ENCODE measurements at regions not wholly inside any gene's neighbourhood (a gene's known extent, or its start where the extent isn't known, plus 50 kb on each side); places are given as distances from the start of the nearest gene placed in this dataset.

DNA sequence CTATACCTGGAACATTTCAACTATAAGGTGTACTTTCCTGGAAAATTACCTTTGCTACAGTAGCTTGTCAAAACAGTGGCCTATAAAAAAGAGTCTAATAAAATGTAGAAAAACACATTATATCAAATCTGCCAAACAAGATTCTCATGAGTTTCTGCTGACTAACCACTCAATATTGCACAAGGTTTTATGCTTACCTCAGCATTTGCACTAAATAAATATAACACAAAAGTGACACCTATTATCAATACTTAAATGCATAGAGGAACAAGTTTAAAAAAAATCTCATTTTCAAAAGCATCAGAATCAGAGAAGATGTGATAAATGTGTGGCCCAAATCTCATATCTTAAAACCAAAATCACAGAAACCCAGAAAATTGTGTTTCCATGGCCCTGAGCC is 281.4 kb downstream of the RSL24D1 start:
- Mint-ChIP-seq H3K27ac (no peak overlapping the region), H3K4me3 (ENCODE audit: low read depth) (no peak overlapping the region), H3K27me3 (ENCODE audit: low read depth) (no peaks in the 10 kb centered on the region), H3K4me1 (ENCODE audit: low read depth) (no peaks in the 10 kb centered on the region), H3K9me3 (no peaks in the 10 kb centered on the region), H3K36me3 (ENCODE audit: low read depth) (no peaks in the 10 kb centered on the region)
- intact Hi-C loops (cut with micrococcal nuclease), result no loop called here
- DNase-seq (ENCODE audit: low spot score), result no peak

DNA sequence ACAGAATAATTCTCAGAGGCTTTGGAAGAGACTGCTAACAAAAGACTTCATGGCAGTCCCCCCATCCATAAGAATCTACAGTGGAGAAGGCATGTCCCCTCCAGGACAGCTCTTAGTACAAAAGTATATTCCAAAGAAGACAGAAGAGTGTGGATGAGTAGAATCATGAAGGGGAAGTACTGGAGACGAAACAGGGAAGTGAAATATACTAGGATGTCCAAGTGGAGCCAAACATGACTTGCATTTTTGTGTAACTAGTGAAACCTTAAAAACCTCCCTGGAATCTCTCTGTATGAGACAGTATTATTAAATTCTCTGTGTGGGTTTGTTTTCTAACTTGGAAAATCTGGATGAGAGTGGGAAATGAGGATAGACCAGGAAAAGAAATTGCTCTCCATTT is 312.4 kb downstream of the RSL24D1 start:
- no peak for DNase-seq (ENCODE audit: low spot score)

DNA sequence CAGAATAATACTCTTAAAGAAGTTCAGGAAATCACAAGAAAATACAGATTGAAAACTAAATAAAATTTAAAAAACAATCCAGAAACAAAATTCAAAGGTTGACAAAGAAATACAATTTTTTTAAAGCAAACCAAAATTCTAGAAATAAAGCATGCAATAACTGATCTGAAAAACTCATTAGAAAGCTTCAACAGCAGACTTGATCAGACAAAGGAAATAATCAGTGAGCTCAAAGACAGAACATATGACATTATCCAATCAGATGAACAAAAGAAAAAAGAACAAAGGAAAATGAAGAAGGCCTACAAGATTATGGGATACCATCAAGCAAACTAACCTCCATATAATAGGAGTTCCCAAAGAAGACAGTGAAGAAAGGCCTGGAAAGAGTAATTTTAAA is 336.8 kb downstream of the RSL24D1 start:
- Mint-ChIP-seq H3K4me1 (ENCODE audit: low read depth) (no peaks in the 10 kb centered on the region), H3K27me3 (ENCODE audit: low read depth) (no peaks in the 10 kb centered on the region), H3K9me3 (peaks cover 27% of the 10 kb centered on the region), H3K27ac (no peak overlapping the region), H3K36me3 (ENCODE audit: low read depth) (no peaks in the 10 kb centered on the region), H3K4me3 (ENCODE audit: low read depth) (no peak overlapping the region)
- no peak for DNase-seq (ENCODE audit: low spot score)
- intact Hi-C loops (cut with micrococcal nuclease), result no loop called here

More for the DNA sequence above, 312.4 kb downstream of the RSL24D1 start:
- Mint-ChIP-seq H3K36me3 (ENCODE audit: low read depth) (no peaks in the 10 kb centered on the region), H3K4me3 (ENCODE audit: low read depth) (no peak overlapping the region), H3K27me3 (ENCODE audit: low read depth) (no peaks in the 10 kb centered on the region), H3K27ac (no peak overlapping the region), H3K4me1 (ENCODE audit: low read depth) (no peaks in the 10 kb centered on the region), H3K9me3 (peaks cover 25% of the 10 kb centered on the region)
- intact Hi-C loops (cut with micrococcal nuclease), result no loop called here

DNA sequence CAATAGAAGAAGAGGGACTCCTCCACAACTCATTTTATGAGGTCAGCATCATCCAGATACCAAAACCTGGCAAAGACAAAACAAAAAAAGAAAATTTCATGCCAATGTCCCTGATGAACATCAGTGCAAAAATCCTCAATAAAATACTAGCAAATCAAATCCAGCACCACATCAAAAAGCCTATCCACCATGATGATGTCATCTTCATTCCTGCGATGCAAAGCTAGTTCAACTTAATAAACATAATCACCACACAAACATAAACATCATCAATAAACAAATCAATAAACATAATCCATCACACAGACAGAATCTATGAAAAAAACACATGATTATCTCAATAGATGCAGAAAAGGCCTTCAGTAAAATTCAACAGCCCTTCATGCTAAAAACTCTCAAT is 342.1 kb downstream of the RSL24D1 start:
- H3K27ac Mint-ChIP-seq, result no peak overlapping the region
- no peaks in the 10 kb centered on the region for H3K36me3 Mint-ChIP-seq (ENCODE audit: low read depth)
- no peaks in the 10 kb centered on the region for H3K4me1 Mint-ChIP-seq (ENCODE audit: low read depth)
- H3K4me3 Mint-ChIP-seq (ENCODE audit: low read depth), result no peak overlapping the region
- no peaks in the 10 kb centered on the region for H3K27me3 Mint-ChIP-seq (ENCODE audit: low read depth)
- intact Hi-C loops (cut with micrococcal nuclease), result no loop called here
- DNase-seq (ENCODE audit: low spot score), result no peak
- H3K9me3 Mint-ChIP-seq, result peaks cover 34% of the 10 kb centered on the region

DNA sequence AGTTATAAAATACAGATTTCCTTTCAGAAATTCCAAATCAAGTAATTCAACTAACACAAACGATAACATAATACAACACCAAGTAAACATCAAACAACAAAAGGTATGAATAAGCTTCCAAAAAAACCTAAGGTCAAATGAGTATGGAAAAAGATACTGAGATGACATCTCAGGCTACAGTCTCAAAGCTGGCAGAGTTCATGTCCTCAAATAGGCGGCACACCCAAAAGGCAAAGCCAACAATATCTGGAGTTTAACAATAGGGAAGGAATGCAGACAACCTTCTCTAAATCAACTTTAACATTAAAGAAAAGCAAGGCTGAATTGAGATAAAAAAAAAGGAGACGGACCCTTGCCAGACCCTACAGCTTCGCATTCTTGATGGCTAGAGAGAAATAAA is 346.6 kb downstream of the RSL24D1 start:
- Mint-ChIP-seq H3K36me3 (ENCODE audit: low read depth) (no peaks in the 10 kb centered on the region), H3K4me3 (ENCODE audit: low read depth) (no peak overlapping the region), H3K27ac (no peak overlapping the region), H3K27me3 (ENCODE audit: low read depth) (no peaks in the 10 kb centered on the region), H3K9me3 (peaks cover 20% of the 10 kb centered on the region), H3K4me1 (ENCODE audit: low read depth) (no peaks in the 10 kb centered on the region)
- DNase-seq (ENCODE audit: low spot score), result no peak
- intact Hi-C loops (cut with micrococcal nuclease), result no loop called here

DNA sequence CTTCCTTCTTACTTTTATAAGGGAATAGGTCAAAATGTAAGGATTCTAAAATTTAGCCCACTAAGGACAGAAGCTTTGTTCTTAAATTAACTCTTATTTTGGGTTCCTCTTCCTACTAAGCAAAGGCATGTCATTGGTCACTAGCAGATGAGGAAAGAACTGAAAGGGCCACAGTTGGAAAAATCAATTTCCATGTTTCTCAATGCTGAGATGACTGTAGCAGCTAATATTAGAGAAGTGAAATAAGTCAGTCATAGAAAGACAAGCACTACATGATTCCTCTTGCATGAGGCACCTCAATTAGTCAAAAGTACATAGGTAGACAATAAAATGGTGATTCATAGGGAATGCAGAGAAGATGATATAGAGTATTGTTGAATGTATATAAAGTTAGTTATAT is 353.7 kb downstream of the RSL24D1 start:
- H3K27me3 Mint-ChIP-seq (ENCODE audit: low read depth), result peaks cover under 1% of the 10 kb centered on the region
- intact Hi-C loops (cut with micrococcal nuclease), result no loop called here
- no peaks in the 10 kb centered on the region for H3K9me3 Mint-ChIP-seq
- no peaks in the 10 kb centered on the region for H3K36me3 Mint-ChIP-seq (ENCODE audit: low read depth)
- no peak for DNase-seq (ENCODE audit: low spot score)
- H3K27ac Mint-ChIP-seq, result no peak overlapping the region
- no peak overlapping the region for H3K4me3 Mint-ChIP-seq (ENCODE audit: low read depth)
- no peaks in the 10 kb centered on the region for H3K4me1 Mint-ChIP-seq (ENCODE audit: low read depth)

DNA sequence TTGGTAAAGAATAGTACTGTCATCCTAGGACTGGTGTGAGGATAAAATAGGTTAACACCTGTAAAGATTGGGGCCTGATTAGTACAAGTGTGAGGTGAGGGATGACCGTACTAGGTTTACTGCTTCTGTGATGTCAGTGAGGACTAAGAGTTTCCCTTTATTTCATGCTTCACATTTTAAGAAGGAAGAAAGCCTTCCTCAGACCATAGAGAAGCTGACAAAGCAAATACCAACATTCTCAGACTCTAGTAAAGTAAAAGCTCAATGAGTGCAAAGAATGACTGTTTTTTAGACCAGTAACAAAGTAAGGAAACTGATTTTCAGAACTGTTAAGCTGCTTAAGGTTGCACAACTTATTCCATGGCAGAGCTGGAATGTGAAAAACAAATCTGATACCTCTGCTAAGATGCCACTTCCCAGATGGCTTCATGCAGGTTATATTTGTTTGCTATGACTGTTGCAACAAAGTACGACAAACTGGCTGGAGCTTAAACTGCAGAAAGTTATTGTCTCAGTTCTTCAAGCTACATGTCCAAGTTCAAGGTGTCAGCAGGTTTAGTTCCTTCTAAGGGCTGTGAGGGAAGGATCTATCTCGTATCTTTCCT is 354.9 kb downstream of the RSL24D1 start:
- no peaks in the 10 kb centered on the region for H3K36me3 Mint-ChIP-seq (ENCODE audit: low read depth)
- peaks cover 2% of the 10 kb centered on the region for H3K27me3 Mint-ChIP-seq (ENCODE audit: low read depth)
- no peaks in the 10 kb centered on the region for H3K9me3 Mint-ChIP-seq
- H3K27ac Mint-ChIP-seq, result no peak overlapping the region
- no peak for DNase-seq (ENCODE audit: low spot score)
- H3K4me3 Mint-ChIP-seq (ENCODE audit: low read depth), result no peak overlapping the region
- intact Hi-C loops (cut with micrococcal nuclease), result no loop called here
- no peaks in the 10 kb centered on the region for H3K4me1 Mint-ChIP-seq (ENCODE audit: low read depth)

DNA sequence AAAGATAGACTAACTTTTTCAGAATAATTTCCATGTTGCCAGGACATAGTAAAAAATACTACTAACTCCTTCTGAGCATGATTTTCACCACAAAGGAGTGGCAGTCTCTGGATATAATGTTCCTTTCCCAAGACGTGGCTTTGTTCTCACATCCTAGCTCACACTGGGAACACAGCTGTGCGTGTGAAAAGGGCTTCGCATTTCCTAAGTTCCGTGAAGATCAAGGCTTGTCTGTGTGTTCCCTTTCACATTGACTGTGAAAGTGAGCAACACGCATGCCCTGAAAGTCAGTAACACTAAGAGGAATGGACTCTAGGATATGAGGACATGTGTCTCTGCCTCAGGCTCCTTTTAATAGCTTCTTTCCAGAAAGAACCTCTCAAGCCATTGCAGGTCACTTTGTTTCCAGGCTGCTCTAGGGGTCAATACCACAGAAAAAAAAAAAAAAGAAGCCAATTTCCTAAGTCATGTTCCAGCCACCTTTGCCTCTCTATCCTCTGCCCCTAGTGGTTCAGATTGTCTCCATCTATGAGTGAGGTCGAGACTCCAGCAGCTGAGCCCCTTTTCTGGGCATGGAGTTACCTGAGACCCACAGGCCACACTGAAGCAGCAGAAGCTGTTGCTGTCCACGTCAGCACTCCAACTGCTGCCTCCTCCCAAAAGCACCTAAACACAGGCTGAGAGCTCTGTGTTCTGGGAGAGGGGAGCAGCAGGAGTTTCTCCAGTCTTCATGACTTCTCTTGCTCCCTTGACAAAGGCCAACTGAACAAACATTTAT is 355.9 kb downstream of the RSL24D1 start:
- H3K4me1 Mint-ChIP-seq (ENCODE audit: low read depth), result peaks cover 1% of the 10 kb centered on the region
- no peaks in the 10 kb centered on the region for H3K36me3 Mint-ChIP-seq (ENCODE audit: low read depth)
- no peak for DNase-seq (ENCODE audit: low spot score)
- intact Hi-C loops (cut with micrococcal nuclease), result no loop called here
- peaks cover 2% of the 10 kb centered on the region for H3K27me3 Mint-ChIP-seq (ENCODE audit: low read depth)
- H3K4me3 Mint-ChIP-seq (ENCODE audit: low read depth), result no peak overlapping the region
- H3K9me3 Mint-ChIP-seq, result no peaks in the 10 kb centered on the region
- no peak overlapping the region for H3K27ac Mint-ChIP-seq

DNA sequence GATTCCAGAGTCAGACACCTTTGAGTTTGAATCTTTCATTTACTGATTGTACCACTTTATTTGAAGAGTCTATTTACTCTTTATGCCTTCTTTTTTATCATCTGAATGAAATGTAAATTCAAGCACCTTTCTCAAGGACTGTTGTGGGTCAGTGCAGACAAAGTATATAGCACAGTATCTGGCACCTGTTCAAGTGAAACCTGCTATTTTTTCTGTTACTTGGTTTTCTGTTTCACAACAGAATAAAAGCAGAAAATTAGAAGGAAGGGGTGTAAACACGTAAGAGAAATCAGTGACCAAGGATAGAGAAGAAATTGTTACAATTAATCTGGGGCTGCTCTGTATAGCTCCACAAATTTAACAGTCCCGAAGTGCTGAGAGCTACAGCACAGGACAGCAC is 357.4 kb downstream of the RSL24D1 start:
- no peak for DNase-seq (ENCODE audit: low spot score)
- intact Hi-C loops (cut with micrococcal nuclease), result no loop called here
- no peaks in the 10 kb centered on the region for H3K36me3 Mint-ChIP-seq (ENCODE audit: low read depth)
- H3K4me3 Mint-ChIP-seq (ENCODE audit: low read depth), result no peak overlapping the region
- no peak overlapping the region for H3K27ac Mint-ChIP-seq
- peaks cover 2% of the 10 kb centered on the region for H3K27me3 Mint-ChIP-seq (ENCODE audit: low read depth)
- peaks cover 1% of the 10 kb centered on the region for H3K4me1 Mint-ChIP-seq (ENCODE audit: low read depth)
- no peaks in the 10 kb centered on the region for H3K9me3 Mint-ChIP-seq

DNA sequence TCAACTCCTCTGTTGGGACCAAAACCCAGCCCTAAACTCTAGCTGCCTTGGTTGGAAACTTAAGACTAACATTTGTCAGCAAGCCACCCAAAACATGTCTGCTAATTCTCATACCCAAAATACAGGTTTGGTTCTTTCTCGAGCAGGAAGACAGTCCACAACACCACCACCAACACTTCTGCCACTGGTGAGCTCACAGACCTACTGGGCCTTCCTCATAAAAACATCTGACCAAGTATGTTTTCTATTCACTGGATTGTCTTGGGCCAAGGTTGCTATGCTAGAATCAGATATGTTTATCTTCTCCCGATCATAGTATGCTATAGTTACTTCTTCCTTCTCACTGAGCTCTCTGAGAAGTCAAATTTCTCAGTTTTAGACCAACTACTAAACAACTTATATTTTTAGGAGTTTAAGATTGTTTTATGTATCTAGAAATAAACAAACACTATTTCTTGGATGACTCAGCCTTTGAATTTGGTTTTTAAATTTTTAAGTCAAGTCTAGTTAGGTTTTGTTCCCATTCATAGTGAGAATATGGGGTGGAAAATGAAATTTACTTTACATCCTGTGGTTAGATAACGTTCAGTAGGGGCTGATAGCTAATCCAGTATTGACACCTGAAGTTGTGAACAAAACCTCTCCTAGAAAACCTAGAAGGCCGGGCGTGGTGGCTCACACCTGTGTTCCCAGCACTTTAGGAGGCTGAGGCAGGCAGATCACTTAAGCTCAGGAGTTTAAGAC is 360.5 kb downstream of the RSL24D1 start:
- Mint-ChIP-seq H3K36me3 (ENCODE audit: low read depth) (no peaks in the 10 kb centered on the region), H3K4me3 (ENCODE audit: low read depth) (no peak overlapping the region), H3K9me3 (no peaks in the 10 kb centered on the region), H3K27me3 (ENCODE audit: low read depth) (peaks cover 2% of the 10 kb centered on the region), H3K4me1 (ENCODE audit: low read depth) (peaks cover 1% of the 10 kb centered on the region), H3K27ac (no peak overlapping the region)
- no peak for DNase-seq (ENCODE audit: low spot score)
- intact Hi-C loops (cut with micrococcal nuclease), result no loop called here

DNA sequence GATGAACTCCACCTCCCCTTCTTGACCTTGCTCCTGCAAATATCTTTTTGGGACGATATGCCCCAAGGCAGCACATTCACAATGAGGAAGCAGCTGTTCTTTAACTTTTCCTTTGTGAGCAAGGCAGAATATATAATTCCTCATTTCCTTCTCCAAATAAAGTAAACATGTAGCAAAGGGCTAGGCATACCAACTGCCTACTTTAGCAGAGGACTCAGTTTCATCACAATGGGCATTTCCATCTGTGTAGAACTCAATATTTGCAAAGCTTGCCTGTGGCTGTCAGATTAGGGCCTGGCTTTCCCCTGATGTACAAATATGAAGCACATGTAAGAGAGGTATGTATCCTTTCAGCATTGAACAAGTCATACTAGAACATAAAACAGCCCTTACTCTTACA is 366.9 kb downstream of the RSL24D1 start:
- no peak for DNase-seq (ENCODE audit: low spot score)
- intact Hi-C loops (cut with micrococcal nuclease), result no loop called here
- no peaks in the 10 kb centered on the region for H3K36me3 Mint-ChIP-seq (ENCODE audit: low read depth)
- H3K9me3 Mint-ChIP-seq, result no peaks in the 10 kb centered on the region
- no peak overlapping the region for H3K27ac Mint-ChIP-seq
- no peak overlapping the region for H3K4me3 Mint-ChIP-seq (ENCODE audit: low read depth)
- H3K4me1 Mint-ChIP-seq (ENCODE audit: low read depth), result no peaks in the 10 kb centered on the region
- no peaks in the 10 kb centered on the region for H3K27me3 Mint-ChIP-seq (ENCODE audit: low read depth)

DNA sequence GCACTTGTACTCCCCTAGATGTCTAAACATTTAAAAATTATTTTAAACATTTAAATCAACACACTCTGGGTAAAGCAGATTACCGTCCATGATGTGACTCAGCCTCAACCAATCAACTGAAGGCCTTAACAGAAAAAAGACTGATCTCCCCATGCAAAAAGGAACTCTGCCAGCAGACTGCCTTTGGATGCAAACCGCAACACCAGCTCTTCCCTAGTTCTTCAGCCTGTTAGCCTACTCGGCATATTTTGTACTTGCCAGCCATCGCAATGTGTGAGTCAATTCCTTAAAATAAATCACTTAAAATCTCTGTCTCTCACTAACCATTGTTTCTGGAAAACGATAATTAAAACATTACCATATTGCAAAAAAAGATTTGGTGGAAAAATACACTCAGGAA is 375.9 kb downstream of the RSL24D1 start:
- no peaks in the 10 kb centered on the region for H3K27me3 Mint-ChIP-seq (ENCODE audit: low read depth)
- H3K4me1 Mint-ChIP-seq (ENCODE audit: low read depth), result no peaks in the 10 kb centered on the region
- no peak overlapping the region for H3K27ac Mint-ChIP-seq
- DNase-seq (ENCODE audit: low spot score), result no peak
- no peaks in the 10 kb centered on the region for H3K36me3 Mint-ChIP-seq (ENCODE audit: low read depth)
- intact Hi-C loops (cut with micrococcal nuclease), result no loop called here
- no peak overlapping the region for H3K4me3 Mint-ChIP-seq (ENCODE audit: low read depth)
- H3K9me3 Mint-ChIP-seq, result no peaks in the 10 kb centered on the region

DNA sequence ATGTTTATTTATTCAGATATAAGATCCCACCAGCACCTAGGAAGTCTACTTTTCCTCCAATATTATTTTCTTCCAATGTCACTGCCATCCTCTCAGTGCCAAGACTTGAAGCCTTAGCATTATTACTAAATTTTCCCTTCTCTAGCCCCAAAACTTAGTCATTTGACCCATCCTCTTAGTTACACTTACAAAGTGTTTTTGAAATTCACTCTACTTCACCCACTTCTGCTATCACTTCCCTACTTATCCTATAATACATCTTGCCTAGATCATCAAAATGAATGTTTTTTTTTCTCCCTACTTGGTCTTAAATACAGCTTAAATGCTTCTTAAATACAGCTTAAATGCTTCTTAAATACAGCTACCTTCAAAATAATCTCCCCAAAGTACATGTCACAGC is 376.6 kb downstream of the RSL24D1 start:
- Mint-ChIP-seq H3K4me1 (ENCODE audit: low read depth) (no peaks in the 10 kb centered on the region), H3K36me3 (ENCODE audit: low read depth) (no peaks in the 10 kb centered on the region), H3K27me3 (ENCODE audit: low read depth) (no peaks in the 10 kb centered on the region), H3K4me3 (ENCODE audit: low read depth) (no peak overlapping the region), H3K27ac (no peak overlapping the region), H3K9me3 (no peaks in the 10 kb centered on the region)
- no peak for DNase-seq (ENCODE audit: low spot score)
- intact Hi-C loops (cut with micrococcal nuclease), result no loop called here

Data from activated T-helper 2 cell treated with anti-CD3 and anti-CD28 coated beads, Interferon-gamma antibody, Interleukin-2, Interleukin-4, amounts not matched to agents 10 μg/mL and 5 μg/mL and 100 μg/mL, durations not matched to agents 14 hours and 24 hours and 36 hours (primary cell).